ENCODE measurements at regions not wholly inside any gene's neighbourhood (a gene's known extent, or its start where the extent isn't known, plus 50 kb on each side); places are given as distances from the start of the nearest gene placed in this dataset.

GRCh38 chr7:32403463-32404229, 86.5 kb downstream of the LSM5 start:
- Histone ChIP-seq H3K27me3 (no peaks in the 10 kb centered on the region), H3K27ac (no peak overlapping the region), H3K4me3 (no peak overlapping the region), H3K9me3 (replicated peaks in 1 of 3) (no peaks in the 10 kb centered on the region), H3K4me1 (replicated peaks in 1 of 2) (no peaks in the 10 kb centered on the region), H3K36me3 (replicated peaks in 1 of 2) (no peaks in the 10 kb centered on the region)
- DNase-seq, result no peak
- WGBS, 4 donors, result 70 to 77% (median 76%) methylated on average over 11 of the region's 11 CpGs
- intact Hi-C loops (cut with DNase I), result no loop called here
- no peak for TF ChIP-seq POLR2A (IDR thresholded peaks at IDR 0.05)
- TF ChIP-seq, protein P1, sequence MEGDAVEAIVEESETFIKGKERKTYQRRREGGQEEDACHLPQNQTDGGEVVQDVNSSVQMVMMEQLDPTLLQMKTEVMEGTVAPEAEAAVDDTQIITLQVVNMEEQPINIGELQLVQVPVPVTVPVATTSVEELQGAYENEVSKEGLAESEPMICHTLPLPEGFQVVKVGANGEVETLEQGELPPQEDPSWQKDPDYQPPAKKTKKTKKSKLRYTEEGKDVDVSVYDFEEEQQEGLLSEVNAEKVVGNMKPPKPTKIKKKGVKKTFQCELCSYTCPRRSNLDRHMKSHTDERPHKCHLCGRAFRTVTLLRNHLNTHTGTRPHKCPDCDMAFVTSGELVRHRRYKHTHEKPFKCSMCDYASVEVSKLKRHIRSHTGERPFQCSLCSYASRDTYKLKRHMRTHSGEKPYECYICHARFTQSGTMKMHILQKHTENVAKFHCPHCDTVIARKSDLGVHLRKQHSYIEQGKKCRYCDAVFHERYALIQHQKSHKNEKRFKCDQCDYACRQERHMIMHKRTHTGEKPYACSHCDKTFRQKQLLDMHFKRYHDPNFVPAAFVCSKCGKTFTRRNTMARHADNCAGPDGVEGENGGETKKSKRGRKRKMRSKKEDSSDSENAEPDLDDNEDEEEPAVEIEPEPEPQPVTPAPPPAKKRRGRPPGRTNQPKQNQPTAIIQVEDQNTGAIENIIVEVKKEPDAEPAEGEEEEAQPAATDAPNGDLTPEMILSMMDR (IDR thresholded peaks at IDR 0.05), result no peak

GRCh38 chr7:32400676-32401075, 89.5 kb downstream of the LSM5 start:
- 59 to 69% (median 64%) methylated on average over 4 of the region's 4 CpGs for WGBS, 4 donors
- no peaks in the 10 kb centered on the region for H3K4me1 ChIP-seq (replicated peaks in 1 of 2)
- H3K27me3 ChIP-seq, result no peaks in the 10 kb centered on the region
- no peak for DNase-seq
- H3K4me3 ChIP-seq, result no peak overlapping the region
- intact Hi-C loops (cut with DNase I), result no loop called here
- TF ChIP-seq, protein P1 (IDR thresholded peaks at IDR 0.05), result no peak
- no peak for TF ChIP-seq POLR2A (IDR thresholded peaks at IDR 0.05)
- H3K27ac ChIP-seq, result no peak overlapping the region
- H3K9me3 ChIP-seq (replicated peaks in 1 of 3), result no peaks in the 10 kb centered on the region
- no peaks in the 10 kb centered on the region for H3K36me3 ChIP-seq (replicated peaks in 1 of 2)

GRCh38 chr7:32399311-32399710, 90.9 kb downstream of the LSM5 start:
- TF ChIP-seq, protein P1 (IDR thresholded peaks at IDR 0.05), result no peak
- no peak for TF ChIP-seq POLR2A (IDR thresholded peaks at IDR 0.05)
- H3K4me1 ChIP-seq (replicated peaks in 1 of 2), result no peaks in the 10 kb centered on the region
- DNase-seq, result no peak
- H3K36me3 ChIP-seq (replicated peaks in 1 of 2), result no peaks in the 10 kb centered on the region
- H3K27ac ChIP-seq, result no peak overlapping the region
- no peak overlapping the region for H3K4me3 ChIP-seq
- H3K9me3 ChIP-seq (replicated peaks in 1 of 3), result no peaks in the 10 kb centered on the region
- WGBS, 4 donors, result 62 to 100% (median 77%) methylated on average over 2 to 3 of the region's 3 CpGs
- H3K27me3 ChIP-seq, result no peaks in the 10 kb centered on the region
- intact Hi-C loops (cut with DNase I), result no loop called here

- Histone ChIP-seq H3K36me3 (replicated peaks in 1 of 2) (no peaks in the 10 kb centered on the region), H3K27ac (no peak overlapping the region), H3K4me3 (no peak overlapping the region), H3K4me1 (replicated peaks in 1 of 2) (no peaks in the 10 kb centered on the region), H3K27me3 (no peaks in the 10 kb centered on the region), H3K9me3 (replicated peaks in 1 of 3) (no peaks in the 10 kb centered on the region)
- no peak for DNase-seq
- WGBS, 4 donors, result 68 to 83% (median 75%) methylated on average over 1 of the region's 1 CpG
- TF ChIP-seq, protein P1 (IDR thresholded peaks at IDR 0.05), result no peak
- no peak for TF ChIP-seq POLR2A (IDR thresholded peaks at IDR 0.05)
- intact Hi-C loops (cut with DNase I), result no loop called here
Measured at GRCh38 chr7:32395168-32395567, 95.0 kb downstream of the LSM5 start.
